ENCODE measurements at regions not wholly inside any gene's neighbourhood (a gene's known extent, or its start where the extent isn't known, plus 50 kb on each side); places are given as distances from the start of the nearest gene placed in this dataset.
"Not testable (repeated sequence)": the region's sequence is repeated elsewhere in the genome, so short reads cannot be mapped to it uniquely, and the experiment has no call there.

GRCh38 chr11:129731316-129731715, 84.3 kb upstream of the TMEM45B start:
- no peak for DNase-seq

GRCh38 chr11:129732941-129733340, 82.7 kb upstream of the TMEM45B start:
- no peak for DNase-seq

DNA sequence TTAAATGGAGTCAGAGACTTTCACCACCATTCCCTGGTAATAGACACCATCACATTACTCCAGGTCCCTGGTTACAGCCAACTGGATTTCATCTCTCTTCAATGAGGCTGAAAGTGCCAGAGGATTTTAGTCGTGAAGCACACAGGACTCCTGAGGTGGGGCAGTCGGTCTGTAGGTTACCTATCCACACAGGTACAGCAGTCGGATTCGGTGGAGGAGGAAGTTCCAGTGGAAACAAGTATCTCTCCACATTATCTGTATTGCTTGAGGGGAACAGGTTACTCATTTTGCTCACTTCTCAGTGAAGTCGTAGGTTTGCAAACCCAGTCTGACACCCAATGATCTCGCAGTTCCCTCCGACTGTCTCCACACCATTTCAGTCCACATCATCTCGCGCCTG, 82.3 kb upstream of the TMEM45B start:
- no peak for DNase-seq

DNA sequence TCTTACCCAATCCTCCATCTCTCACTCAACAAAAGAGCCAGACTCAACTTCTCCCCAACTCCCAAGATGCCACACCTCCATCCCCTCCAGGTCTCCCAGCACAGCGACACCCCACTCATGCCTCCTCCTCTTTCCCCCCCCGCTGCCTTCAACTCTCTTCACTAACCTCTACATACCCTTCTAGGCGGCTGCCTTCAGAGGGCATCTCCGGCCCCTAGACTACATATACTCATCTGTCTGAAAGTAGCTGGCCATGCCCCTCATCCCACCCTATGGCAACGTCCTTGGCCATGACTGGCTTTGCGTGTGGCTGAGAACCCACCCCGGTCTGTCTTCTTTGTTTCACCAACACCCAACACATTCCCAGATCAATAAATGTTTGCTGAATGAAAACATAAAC, 81.7 kb upstream of the TMEM45B start:
- no peak for DNase-seq

- DNase-seq, result no peak
These were observed 81.0 kb upstream of the TMEM45B start for GRCh38 chr11:129734654-129735053.

DNA sequence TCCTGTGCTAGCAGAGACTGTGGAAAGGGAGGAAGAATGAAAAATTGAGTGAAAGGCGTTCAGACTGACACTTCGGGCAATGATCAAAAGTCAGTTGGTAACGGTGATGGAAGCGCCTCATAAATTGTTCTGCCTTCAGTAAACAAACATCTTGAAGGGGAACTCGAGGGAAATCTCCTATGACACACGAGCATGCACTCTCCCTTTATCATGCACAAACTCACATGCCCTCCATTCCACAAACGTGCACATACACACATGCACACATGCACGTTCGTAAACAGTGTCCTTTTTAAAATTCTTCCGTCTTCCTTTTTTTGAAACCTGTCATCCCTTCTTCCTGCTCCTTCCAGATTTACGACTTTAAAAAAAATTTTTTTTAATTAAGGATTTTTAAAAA, 77.8 kb upstream of the TMEM45B start:
- no peak for DNase-seq

DNA sequence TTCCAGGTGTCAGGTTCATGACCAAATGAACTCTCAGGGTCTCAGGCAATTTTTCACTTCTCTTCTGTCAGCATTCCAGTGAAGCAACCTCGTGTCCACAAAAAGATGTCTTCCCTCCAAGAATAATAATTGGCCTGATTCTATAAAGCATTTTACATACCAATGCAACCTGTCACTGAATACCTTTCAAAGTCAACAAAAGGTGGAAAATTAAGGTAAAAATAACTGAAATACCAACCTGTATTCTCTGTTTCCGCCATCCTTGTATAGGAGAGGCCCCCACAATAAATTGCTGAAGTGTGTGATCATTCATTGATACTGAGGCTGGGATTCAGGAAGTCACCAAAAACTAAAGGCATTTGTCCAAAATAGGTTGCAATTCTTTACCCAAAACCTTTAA, 77.4 kb upstream of the TMEM45B start:
- no peak for DNase-seq

DNA sequence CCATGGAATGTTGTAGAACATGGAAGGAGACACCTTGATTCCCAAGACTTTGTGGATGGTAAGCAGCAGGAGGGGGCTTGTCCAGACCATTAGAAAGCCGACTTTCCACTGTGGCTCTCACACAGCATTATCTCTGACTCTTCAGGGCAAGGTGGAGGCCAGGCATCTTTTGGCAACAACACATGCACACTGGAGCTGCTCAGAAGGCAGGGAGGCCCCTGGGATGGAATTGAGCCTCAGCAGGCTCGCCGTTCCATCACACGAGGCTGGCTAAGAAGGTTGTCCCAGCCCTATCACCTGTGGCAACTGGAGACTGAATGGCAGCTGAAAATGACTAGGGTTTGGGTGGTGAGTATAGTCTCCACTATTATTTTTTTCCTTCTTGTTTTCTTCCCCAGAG, 76.3 kb upstream of the TMEM45B start:
- no peak for DNase-seq

GRCh38 chr11:129740125-129740719, 75.4 kb upstream of the TMEM45B start:
- DNase-seq, result no peak

DNA sequence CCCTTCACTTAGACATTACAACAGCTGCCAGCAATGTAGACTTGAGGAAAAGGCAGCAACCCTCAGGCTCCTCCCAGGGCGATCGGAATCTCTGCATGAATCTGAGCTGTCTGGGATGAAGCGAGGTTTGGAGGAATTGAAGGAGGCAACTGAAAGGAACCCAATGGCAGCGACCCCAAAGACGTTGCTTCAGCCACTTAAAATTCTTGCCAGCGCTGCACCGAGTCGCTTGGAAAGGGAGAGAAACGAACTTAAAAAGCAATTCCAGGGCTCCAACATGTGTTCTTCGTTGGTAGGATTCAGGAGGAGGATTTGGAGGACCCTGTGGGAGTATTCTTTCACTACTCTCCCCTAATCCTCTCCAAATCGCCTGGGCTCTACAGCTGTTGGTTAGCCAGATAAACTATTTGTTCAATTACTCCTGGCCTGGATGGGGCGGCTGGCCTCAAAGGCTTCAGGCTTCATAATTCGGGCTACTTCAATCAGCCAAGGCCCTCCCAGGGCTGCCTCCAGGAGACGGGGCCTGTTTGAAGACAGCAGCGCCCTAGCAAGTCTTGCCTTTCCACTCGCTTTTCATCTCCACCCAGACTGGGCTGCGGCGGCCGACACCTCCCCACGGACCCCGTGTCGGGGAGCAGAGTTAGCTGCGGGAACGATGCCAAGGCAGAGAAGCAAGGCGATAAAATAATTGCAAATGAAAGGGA, 72.4 kb upstream of the TMEM45B start:
- DNase-seq, result no peak

- no peak for DNase-seq
These were observed 68.6 kb upstream of the TMEM45B start for GRCh38 chr11:129747071-129747470.

DNA sequence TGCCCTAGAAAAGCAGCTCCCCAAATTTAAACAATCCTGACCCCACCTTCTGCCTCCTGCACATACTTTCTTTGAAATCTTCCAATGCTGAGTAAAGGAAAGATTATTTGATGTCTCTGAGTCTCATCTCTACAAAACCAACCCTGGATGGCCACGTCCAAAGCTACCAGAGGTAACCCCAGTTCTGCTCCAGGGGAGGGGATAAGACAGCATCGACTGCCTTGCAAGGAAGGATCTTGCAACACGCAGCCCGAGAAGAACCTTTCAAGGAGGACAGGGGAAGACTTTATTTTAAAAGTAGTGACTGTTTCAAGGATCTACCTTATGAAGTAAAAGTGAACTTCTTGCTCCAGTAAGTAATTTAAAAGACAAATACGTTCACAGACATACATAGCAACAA, 66.5 kb upstream of the TMEM45B start:
- DNase-seq, result no peak

- DNase-seq, result peak; percentile 79
These were observed 65.0 kb upstream of the TMEM45B start for GRCh38 chr11:129750343-129751292.

GRCh38 chr11:129751511-129751910, 64.1 kb upstream of the TMEM45B start:
- no peak for DNase-seq

GRCh38 chr11:129763569-129763968, 52.1 kb upstream of the TMEM45B start:
- DNase-seq, result not testable (repeated sequence)

- DNase-seq, result not testable (repeated sequence)
These were observed 51.4 kb upstream of the TMEM45B start for GRCh38 chr11:129764204-129764603.

All from stimulated activated CD4-positive, alpha-beta T cell treated with anti-CD3 and anti-CD28 coated beads, Interleukin-4, amount 100 ng/mL, for 24 hours (primary cell).